WERI-Rb-1 (cell line): ENCODE measurements at regions not wholly inside any gene's neighbourhood (a gene's known extent, or its start where the extent isn't known, plus 50 kb on each side); places are given as distances from the start of the nearest gene placed in this dataset.

Source experiments
- DNase-seq: peaks from one replicate; pipeline ENCODE4 v3.0.0-alpha.2; 2020
- H3K27ac ChIP-seq: fragments of 250-450 bp; sonication (Bioruptor Pico); 2 replicates; pipeline ENCODE4 v1.5.1; 2020; ENCODE audit warnings: mild to moderate bottlenecking, moderate library complexity
- H3K27me3 ChIP-seq: fragments of 250-450 bp; sonication (Bioruptor Pico); 2 replicates; pipeline ENCODE4 v1.5.1; 2021; ENCODE audit warnings: mild to moderate bottlenecking, low read depth, moderate library complexity; ENCODE audit not compliant: insufficient read depth, severe bottlenecking
- H3K36me3 ChIP-seq: fragments of 250-450 bp; sonication (Bioruptor Pico); 2 replicates; pipeline ENCODE4 v1.5.1; 2020; ENCODE audit warnings: mild to moderate bottlenecking, moderate library complexity
- H3K4me3 ChIP-seq: 2 replicates; pipeline ENCODE4 v1.5.1; 2011; ENCODE audit warnings: low read depth, mild to moderate bottlenecking, control low read depth, low read length
- H3K9me3 ChIP-seq: fragments of 250-450 bp; sonication (Bioruptor Pico); 2 replicates; pipeline ENCODE4 v1.5.1; 2021; ENCODE audit warnings: mild to moderate bottlenecking, moderate library complexity; ENCODE audit not compliant: severe bottlenecking
- CTCF ChIP-seq: IDR thresholded peaks from 2 replicates; pipeline ENCODE4 v1.5.1; 2011; ENCODE audit warnings: low read depth, mild to moderate bottlenecking, control low read depth, inconsistent platforms, low read length

GRCh38 chrX:9087271-9088040 lies 53.5 kb upstream of the FAM9B start:
- no peak for DNase-seq

GRCh38 chrX:9088896-9089295 lies 55.0 kb upstream of the FAM9B start:
- Histone ChIP-seq H3K27ac (no peak overlapping the region), H3K27me3 (peaks cover 4% of the 10 kb centered on the region), H3K4me3 (no peak overlapping the region), H3K9me3 (no peaks in the 10 kb centered on the region), H3K36me3 (no peaks in the 10 kb centered on the region)
- TF ChIP-seq CTCF = no peak
- DNase-seq = no peak

More at GRCh38 chrX:9087271-9088040, 53.5 kb upstream of the FAM9B start:
- no peak for TF ChIP-seq CTCF
- H3K4me3 ChIP-seq = no peak overlapping the region
- no peaks in the 10 kb centered on the region for H3K36me3 ChIP-seq
- H3K9me3 ChIP-seq = no peaks in the 10 kb centered on the region
- no peak overlapping the region for H3K27ac ChIP-seq
- peaks cover 4% of the 10 kb centered on the region for H3K27me3 ChIP-seq

GRCh38 chrX:9090766-9091165 lies 56.8 kb upstream of the FAM9B start:
- no peak for TF ChIP-seq CTCF
- H3K27ac ChIP-seq = no peak overlapping the region
- H3K9me3 ChIP-seq = no peaks in the 10 kb centered on the region
- no peak overlapping the region for H3K4me3 ChIP-seq
- peaks cover 4% of the 10 kb centered on the region for H3K27me3 ChIP-seq
- no peak for DNase-seq
- no peaks in the 10 kb centered on the region for H3K36me3 ChIP-seq

- H3K9me3 ChIP-seq = no peaks in the 10 kb centered on the region
- no peak overlapping the region for H3K4me3 ChIP-seq
- H3K36me3 ChIP-seq = no peaks in the 10 kb centered on the region
- no peak for DNase-seq
- H3K27me3 ChIP-seq = peaks cover 4% of the 10 kb centered on the region
- no peak for TF ChIP-seq CTCF
- H3K27ac ChIP-seq = no peak overlapping the region
These were observed 57.3 kb upstream of the FAM9B start for GRCh38 chrX:9091258-9091657.

GRCh38 chrX:9102956-9103355 lies 69.0 kb upstream of the FAM9B start:
- Histone ChIP-seq H3K9me3 (no peaks in the 10 kb centered on the region), H3K36me3 (no peaks in the 10 kb centered on the region), H3K27ac (no peak overlapping the region), H3K4me3 (no peak overlapping the region), H3K27me3 (peaks cover 7% of the 10 kb centered on the region)
- no peak for DNase-seq
- TF ChIP-seq CTCF = no peak

- Histone ChIP-seq H3K4me3 (no peak overlapping the region), H3K27ac (no peak overlapping the region), H3K9me3 (no peaks in the 10 kb centered on the region), H3K36me3 (no peaks in the 10 kb centered on the region), H3K27me3 (peaks cover 7% of the 10 kb centered on the region)
- no peak for DNase-seq
- TF ChIP-seq CTCF = no peak
These were observed 74.1 kb upstream of the FAM9B start for GRCh38 chrX:9108054-9108453.
